ENCODE measurements at regions not wholly inside any gene's neighbourhood (a gene's known extent, or its start where the extent isn't known, plus 50 kb on each side); places are given as distances from the start of the nearest gene placed in this dataset.

DNA sequence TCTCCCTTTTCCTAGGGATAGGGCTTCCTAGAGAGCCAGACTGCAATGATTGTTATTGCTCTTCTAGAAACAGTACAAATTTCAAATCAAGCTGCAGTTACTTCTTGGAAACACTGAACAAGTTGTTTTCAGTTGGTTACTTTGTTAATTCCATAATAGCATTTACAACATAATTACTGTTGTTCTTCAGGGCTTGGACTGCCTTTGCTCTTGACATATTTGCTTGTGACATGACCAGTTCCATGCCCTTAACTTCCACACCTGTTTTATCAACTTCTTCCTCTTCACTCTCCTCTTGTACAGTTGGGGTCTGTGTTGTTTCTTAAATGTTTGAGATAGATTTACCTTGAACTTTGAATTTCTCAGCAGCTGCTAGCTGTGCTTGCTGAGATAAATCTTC, 104.4 kb downstream of the SEC23IP start:
- TF ChIP-seq, protein P1, sequence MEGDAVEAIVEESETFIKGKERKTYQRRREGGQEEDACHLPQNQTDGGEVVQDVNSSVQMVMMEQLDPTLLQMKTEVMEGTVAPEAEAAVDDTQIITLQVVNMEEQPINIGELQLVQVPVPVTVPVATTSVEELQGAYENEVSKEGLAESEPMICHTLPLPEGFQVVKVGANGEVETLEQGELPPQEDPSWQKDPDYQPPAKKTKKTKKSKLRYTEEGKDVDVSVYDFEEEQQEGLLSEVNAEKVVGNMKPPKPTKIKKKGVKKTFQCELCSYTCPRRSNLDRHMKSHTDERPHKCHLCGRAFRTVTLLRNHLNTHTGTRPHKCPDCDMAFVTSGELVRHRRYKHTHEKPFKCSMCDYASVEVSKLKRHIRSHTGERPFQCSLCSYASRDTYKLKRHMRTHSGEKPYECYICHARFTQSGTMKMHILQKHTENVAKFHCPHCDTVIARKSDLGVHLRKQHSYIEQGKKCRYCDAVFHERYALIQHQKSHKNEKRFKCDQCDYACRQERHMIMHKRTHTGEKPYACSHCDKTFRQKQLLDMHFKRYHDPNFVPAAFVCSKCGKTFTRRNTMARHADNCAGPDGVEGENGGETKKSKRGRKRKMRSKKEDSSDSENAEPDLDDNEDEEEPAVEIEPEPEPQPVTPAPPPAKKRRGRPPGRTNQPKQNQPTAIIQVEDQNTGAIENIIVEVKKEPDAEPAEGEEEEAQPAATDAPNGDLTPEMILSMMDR (IDR thresholded peaks at IDR 0.05; ENCODE audit: borderline replicate concordance, control extremely low read depth, extremely low read depth, insufficient read depth, missing control alignments), result no peak
- in situ Hi-C loops (cut with MboI; ENCODE audit: low sequenced_read_pairs, unreplicated experiment), result no loop called here
- DNase-seq (ENCODE audit: low spot score), result no peak

DNA sequence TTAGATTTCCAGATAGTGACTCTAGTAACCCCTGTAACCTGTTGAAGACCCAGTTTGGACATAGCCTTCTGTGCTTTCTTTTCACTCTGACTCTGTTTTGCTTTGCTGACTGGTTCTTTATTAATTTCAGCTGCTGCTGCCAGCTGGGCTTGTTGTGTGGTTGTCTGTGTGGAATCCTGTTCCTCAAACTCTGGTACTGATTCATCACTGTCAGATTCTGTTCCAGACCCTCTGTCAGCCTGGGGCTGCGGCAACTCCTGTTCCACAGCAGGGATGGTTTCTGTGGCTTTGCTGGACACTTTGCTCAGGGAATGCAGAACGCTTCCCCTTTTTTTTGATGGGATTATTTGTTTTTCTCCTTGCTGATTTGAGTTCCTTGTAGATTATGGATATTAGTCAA, 104.9 kb downstream of the SEC23IP start:
- TF ChIP-seq, protein P1 (IDR thresholded peaks at IDR 0.05; ENCODE audit: borderline replicate concordance, control extremely low read depth, extremely low read depth, insufficient read depth, missing control alignments), result no peak
- in situ Hi-C loops (cut with MboI; ENCODE audit: low sequenced_read_pairs, unreplicated experiment), result no loop called here
- DNase-seq (ENCODE audit: low spot score), result no peak

DNA sequence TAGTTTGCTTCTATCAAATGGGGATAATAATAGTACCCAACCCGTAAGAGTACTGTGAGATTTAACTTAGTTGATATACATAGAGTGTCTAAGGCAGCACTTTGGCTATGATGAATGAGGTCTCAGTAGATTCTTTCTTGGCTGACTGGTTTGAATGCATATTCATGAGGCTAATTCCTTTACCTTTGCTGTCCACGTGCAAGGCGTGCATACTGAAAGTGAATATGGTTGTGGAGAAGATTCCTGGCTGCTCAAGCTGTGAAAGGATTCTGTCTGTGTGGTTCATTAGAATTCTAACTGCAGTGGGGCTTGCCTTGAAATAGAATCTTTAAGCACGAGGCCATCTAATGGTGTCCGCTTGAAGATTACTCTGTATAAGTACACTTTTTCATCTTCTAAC, 110.3 kb downstream of the SEC23IP start:
- no peak for DNase-seq (ENCODE audit: low spot score)
- TF ChIP-seq, protein P1 (IDR thresholded peaks at IDR 0.05; ENCODE audit: borderline replicate concordance, control extremely low read depth, extremely low read depth, insufficient read depth, missing control alignments), result no peak
- in situ Hi-C loops (cut with MboI; ENCODE audit: low sequenced_read_pairs, unreplicated experiment), result no loop called here

DNA sequence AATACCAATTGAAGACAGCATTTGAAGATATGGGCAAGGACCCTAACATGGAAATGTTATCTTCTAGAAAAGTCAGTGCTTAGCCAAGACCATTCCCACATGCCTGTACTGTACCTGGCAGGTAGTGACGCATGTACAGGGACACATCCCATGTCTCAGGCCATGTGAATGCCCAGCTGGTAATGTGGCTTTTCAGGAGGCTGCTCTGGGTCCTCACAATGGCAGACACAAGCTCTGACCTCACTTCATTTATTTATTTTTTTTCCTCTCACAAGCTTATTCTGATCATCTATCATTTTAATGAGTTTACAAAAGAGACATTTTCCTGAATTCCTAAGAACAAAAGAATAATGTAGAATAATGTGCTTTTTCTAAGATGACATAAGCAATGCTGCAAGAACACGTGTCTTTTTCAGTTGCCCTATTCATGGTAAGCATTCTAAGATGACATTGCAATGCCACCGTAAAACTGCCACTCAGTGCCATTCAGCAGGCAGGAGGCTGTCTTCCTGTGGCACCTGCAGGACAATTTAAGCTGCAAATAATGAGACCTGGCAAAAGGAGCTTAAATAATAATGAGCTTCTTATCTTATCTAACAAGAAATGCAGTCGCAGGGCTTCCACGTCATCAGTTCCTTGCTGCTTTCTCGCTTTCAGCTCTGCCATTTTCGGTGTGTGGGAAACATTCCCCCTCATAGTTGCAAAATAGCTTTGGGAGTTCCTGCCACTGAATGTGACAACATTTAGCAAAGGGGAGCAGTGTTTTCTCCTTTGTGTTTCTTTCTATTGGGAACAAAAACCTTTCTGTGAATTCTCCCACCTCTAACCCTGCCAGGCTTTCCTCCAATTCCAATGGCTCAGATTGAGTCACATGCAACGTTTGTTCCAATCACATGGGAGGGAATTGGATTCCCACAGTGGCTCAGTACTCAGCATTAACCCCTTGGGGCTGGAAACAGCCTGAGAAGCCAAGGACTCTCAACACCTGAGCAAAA, 113.0 kb downstream of the SEC23IP start:
- TF ChIP-seq, protein P1 (IDR thresholded peaks at IDR 0.05; ENCODE audit: borderline replicate concordance, control extremely low read depth, extremely low read depth, insufficient read depth, missing control alignments), result no peak
- no peak for DNase-seq (ENCODE audit: low spot score)
- in situ Hi-C loops (cut with MboI; ENCODE audit: low sequenced_read_pairs, unreplicated experiment), result no loop called here

DNA sequence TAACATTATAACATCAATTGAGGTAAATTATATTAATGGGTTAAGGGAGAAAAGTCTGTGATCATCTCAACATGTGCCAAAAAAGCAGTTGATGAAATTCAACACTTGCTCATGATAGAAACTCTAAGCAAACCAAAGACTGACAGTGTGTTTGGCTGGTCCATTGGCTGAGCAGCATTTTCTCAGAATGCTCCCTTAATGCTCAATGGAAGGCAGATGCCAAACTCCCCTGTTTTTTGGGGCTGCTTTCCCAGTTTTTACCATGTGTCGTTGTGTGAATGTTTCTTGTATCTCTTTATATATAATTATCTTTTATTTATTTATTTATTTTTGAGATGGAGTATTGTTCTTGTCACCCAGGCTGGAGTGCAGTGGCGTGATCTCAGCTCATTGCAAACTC, 114.7 kb downstream of the SEC23IP start:
- TF ChIP-seq, protein P1 (IDR thresholded peaks at IDR 0.05; ENCODE audit: borderline replicate concordance, control extremely low read depth, extremely low read depth, insufficient read depth, missing control alignments), result no peak
- in situ Hi-C loops (cut with MboI; ENCODE audit: low sequenced_read_pairs, unreplicated experiment), result no loop called here
- DNase-seq (ENCODE audit: low spot score), result no peak

DNA sequence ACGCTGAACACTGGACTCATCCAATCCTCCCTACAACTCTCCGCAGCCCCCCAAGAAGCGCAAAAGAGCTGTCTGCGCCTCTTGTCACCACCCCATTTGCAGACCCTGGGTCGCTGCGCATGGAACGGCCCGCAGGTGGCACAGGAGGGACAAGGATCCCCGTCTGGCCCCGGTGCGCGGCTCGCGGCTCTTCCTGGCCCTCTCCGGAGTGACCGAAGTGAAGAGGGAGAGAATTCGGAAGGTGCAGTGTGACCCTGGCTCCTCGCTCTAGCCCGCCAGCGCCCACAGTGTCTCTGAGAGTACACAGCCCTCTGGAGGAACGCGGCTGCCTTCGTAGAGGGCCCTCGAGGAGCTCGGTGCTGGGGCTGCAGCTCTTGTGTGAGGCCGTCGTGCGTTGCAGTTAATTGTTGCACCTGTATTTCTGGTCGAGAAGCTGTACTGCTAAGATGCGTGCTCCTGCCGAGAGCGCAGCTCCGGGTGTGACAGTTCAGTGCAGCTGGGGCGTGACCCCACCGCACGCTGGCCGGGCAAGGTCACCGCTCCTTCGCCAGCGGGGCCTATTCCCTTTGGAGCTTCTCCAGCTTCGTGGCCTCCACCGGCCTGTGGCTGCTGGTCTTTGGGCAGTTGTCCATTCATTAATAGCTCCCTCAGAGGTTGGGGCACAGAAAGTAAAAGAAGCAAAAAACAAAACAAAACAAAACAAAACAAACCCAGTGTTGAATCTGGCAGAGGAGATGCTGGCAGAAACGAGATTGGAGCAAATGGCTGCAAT, 119.0 kb downstream of the SEC23IP start:
- in situ Hi-C loops (cut with MboI; ENCODE audit: low sequenced_read_pairs, unreplicated experiment), result no loop called here
- no peak for DNase-seq (ENCODE audit: low spot score)
- TF ChIP-seq, protein P1 (IDR thresholded peaks at IDR 0.05; ENCODE audit: borderline replicate concordance, control extremely low read depth, extremely low read depth, insufficient read depth, missing control alignments), result no peak
